H1 (cell line): ENCODE measurements at regions not wholly inside any gene's neighbourhood (a gene's known extent, or its start where the extent isn't known, plus 50 kb on each side); places are given as distances from the start of the nearest gene placed in this dataset.

ENCODE experiments used
- CTCF ChIA-PET: fragments of 300-600 bp; sonication (Branson Sonifier 250); formaldehyde crosslinking; loops from one replicate; lab custom pipeline; 2021; ENCODE audit not compliant: partially characterized antibody; lab: Charles Lee
- POLR2A ChIA-PET: fragments of 300-600 bp; sonication (Branson Sonifier 250); formaldehyde crosslinking; loops from one replicate; lab custom pipeline; 2021; ENCODE audit warnings: inconsistent platforms; ENCODE audit not compliant: partially characterized antibody; lab: Charles Lee
- DNase-seq, 2 experiments: peaks; one replicate each; pipeline versions ENCODE4 v3.0.0 to v3.0.0-alpha.2; 2010 to 2022; ENCODE audit warnings: low spot score in 2 of 2, low read depth in 1 of 2, mixed read lengths in 1 of 2
- FAIRE-seq: peaks from 2 replicates; lab custom pipeline; 2011; peaks lifted over from hg19 to GRCh38; lab: Jason Lieb, UNC
- H2AFZ ChIP-seq: 2 replicates; pipeline ENCODE4 v1.8.1; 2012; ENCODE audit warnings: low read length, inconsistent platforms
- H2AK5ac ChIP-seq: 2 replicates; pipeline ENCODE4 v1.6.1; 2013; ENCODE audit warnings: low read depth, low read length
- H2BK120ac ChIP-seq: replicated peaks from 2 replicates; pipeline ENCODE3; 2013; ENCODE audit warnings: low read depth, low read length, inconsistent platforms
- H2BK12ac ChIP-seq: 2 replicates; pipeline ENCODE4 v1.6.1; 2013; ENCODE audit warnings: low read depth, low read length
- H2BK15ac ChIP-seq: 2 replicates; pipeline ENCODE4 v1.6.1; 2013; ENCODE audit warnings: low read length
- H2BK20ac ChIP-seq: 2 replicates; pipeline ENCODE4 v1.6.1; 2013; ENCODE audit warnings: low read length
- H2BK5ac ChIP-seq: 2 replicates; pipeline ENCODE4 v1.6.1; 2013; ENCODE audit warnings: low read depth, low read length
- H3K14ac ChIP-seq: 2 replicates; pipeline ENCODE4 v1.6.1; 2013; ENCODE audit warnings: inconsistent platforms; ENCODE audit not compliant: insufficient read length
- H3K18ac ChIP-seq: 2 replicates; pipeline ENCODE4 v1.6.1; 2013; ENCODE audit warnings: low read length; ENCODE audit errors: extremely low read depth
- H3K23ac ChIP-seq: 2 replicates; pipeline ENCODE4 v1.6.1; 2013; ENCODE audit warnings: inconsistent platforms; ENCODE audit not compliant: insufficient read length
- H3K23me2 ChIP-seq: 2 replicates; pipeline ENCODE4 v1.6.1; 2013; ENCODE audit warnings: low read depth, low read length
- H3K27ac ChIP-seq: 2 replicates; pipeline ENCODE4 v1.6.1; 2011; ENCODE audit warnings: low read depth, low read length, inconsistent platforms
- H3K27me3 ChIP-seq, 4 experiments: replicated peaks in 1 of 4; 1 replicate in 1 of 4; 2 replicates in 3 of 4; pipeline versions ENCODE4 v1.6.1 to v1.8.1; 2011 to 2013; ENCODE audit warnings: low read length in 3 of 4, mild to moderate bottlenecking in 3 of 4, inconsistent platforms in 2 of 4, mixed read lengths in 2 of 4, moderate library complexity in 1 of 4; ENCODE audit not compliant: control insufficient read depth in 3 of 4, insufficient read depth in 3 of 4; ENCODE audit errors: extremely low read depth in 1 of 4
- H3K36me3 ChIP-seq, 4 experiments: 2 replicates each; pipeline versions ENCODE4 v1.6.1 to v1.8.1; 2011 to 2013; ENCODE audit warnings: mild to moderate bottlenecking in 4 of 4, low read length in 3 of 4, moderate library complexity in 2 of 4, control low read depth in 1 of 4, inconsistent platforms in 1 of 4; ENCODE audit not compliant: insufficient read depth in 4 of 4, control insufficient read depth in 2 of 4
- H3K4ac ChIP-seq: replicated peaks from 2 replicates; pipeline ENCODE3; 2013; ENCODE audit warnings: low read length, low read depth, mixed read lengths, inconsistent platforms; ENCODE audit not compliant: insufficient read length
- H3K4me1 ChIP-seq, 4 experiments: replicated peaks in 1 of 4; 1 replicate in 1 of 4; 2 replicates in 3 of 4; pipeline versions ENCODE4 v1.6.1 to v1.8.1; 2011 to 2013; ENCODE audit warnings: low read length in 3 of 4, inconsistent platforms in 2 of 4, mixed read lengths in 1 of 4; ENCODE audit not compliant: insufficient read depth in 4 of 4, control insufficient read depth in 3 of 4
- H3K4me2 ChIP-seq, 2 experiments: 2 replicates each; pipeline versions ENCODE4 v1.6.1 to v1.8.1; 2011 to 2013; ENCODE audit warnings: low read depth in 2 of 2, low read length in 2 of 2, control low read depth in 1 of 2, inconsistent platforms in 1 of 2, mild to moderate bottlenecking in 1 of 2; ENCODE audit not compliant: insufficient read depth in 1 of 2
- H3K4me3 ChIP-seq, 4 experiments: fragments of 200-600, 300-600 bp in 1 of 4; sonication (generic), shearing (Covaris generic), sonication (Bioruptor Twin) in 1 of 4; 2 replicates each; pipeline versions ENCODE4 v1.5.1 to v1.8.1; 2011 to 2016; ENCODE audit warnings: low read length in 4 of 4, low read depth in 3 of 4, control low read depth in 2 of 4, inconsistent platforms in 2 of 4, mild to moderate bottlenecking in 2 of 4, mixed read lengths in 1 of 4, moderate library complexity in 1 of 4; ENCODE audit not compliant: insufficient read depth in 2 of 4; ENCODE audit errors: extremely low read depth in 1 of 4
- H3K56ac ChIP-seq: replicated peaks from 2 replicates; pipeline ENCODE3; 2013; ENCODE audit warnings: low read depth, mild to moderate bottlenecking, mixed read lengths, low read length, inconsistent platforms; ENCODE audit not compliant: insufficient read length
- H3K79me1 ChIP-seq: 2 replicates; pipeline ENCODE4 v1.6.1; 2013; ENCODE audit warnings: low read depth, low read length, control low read depth
- H3K79me2 ChIP-seq, 2 experiments: 2 replicates each; pipeline versions ENCODE4 v1.6.1 to v1.8.1; 2012 to 2013; ENCODE audit warnings: low read length in 2 of 2, mild to moderate bottlenecking in 2 of 2, inconsistent platforms in 1 of 2; ENCODE audit not compliant: insufficient read depth in 2 of 2, control insufficient read depth in 1 of 2
- H3K9ac ChIP-seq, 4 experiments: replicated peaks in 1 of 4; 1 replicate in 1 of 4; 2 replicates in 3 of 4; pipeline versions ENCODE4 v1.6.1 to v1.8.1; 2011 to 2013; ENCODE audit warnings: low read depth in 3 of 4, low read length in 3 of 4, control low read depth in 2 of 4, mild to moderate bottlenecking in 2 of 4, moderate library complexity in 2 of 4, inconsistent platforms in 1 of 4; ENCODE audit errors: extremely low read depth in 1 of 4
- H3K9me3 ChIP-seq, 2 experiments: 2 replicates each; pipeline versions ENCODE4 v1.6.1 to v1.8.1; 2012 to 2013; ENCODE audit warnings: mild to moderate bottlenecking in 2 of 2, moderate library complexity in 2 of 2, control low read depth in 1 of 2, inconsistent platforms in 1 of 2, low read depth in 1 of 2, low read length in 1 of 2, mixed read lengths in 1 of 2; ENCODE audit not compliant: insufficient read depth in 2 of 2
- H4K20me1 ChIP-seq, 2 experiments: replicated peaks in 1 of 2; 2 replicates each; pipeline versions ENCODE3 to v1.8.1; 2011 to 2013; ENCODE audit warnings: inconsistent platforms in 2 of 2, low read length in 2 of 2, mild to moderate bottlenecking in 1 of 2; ENCODE audit not compliant: insufficient read depth in 2 of 2, control insufficient read depth in 1 of 2
- H4K5ac ChIP-seq: 2 replicates; pipeline ENCODE4 v1.6.1; 2013; ENCODE audit warnings: low read length, low read depth, mixed read lengths, inconsistent platforms; ENCODE audit not compliant: insufficient read length
- H4K8ac ChIP-seq: 2 replicates; pipeline ENCODE4 v1.8.0; 2013; ENCODE audit warnings: mild to moderate bottlenecking, moderate library complexity, low read length, inconsistent platforms; ENCODE audit not compliant: insufficient read depth; ENCODE audit errors: extremely low read depth
- H4K91ac ChIP-seq: replicated peaks from 2 replicates; pipeline ENCODE3; 2013; ENCODE audit warnings: low read length, mixed read lengths, inconsistent platforms; ENCODE audit not compliant: insufficient read length
- BACH1 ChIP-seq: IDR thresholded peaks from 2 replicates; pipeline ENCODE4 v1.6.1; 2012; ENCODE audit warnings: low read length, improper control_type of control experiment
- CBX5 ChIP-seq: fragments of 300-800, 300-1000 bp; sonication (generic); IDR thresholded peaks from 2 replicates; pipeline ENCODE4 v1.7.1; 2016; ENCODE audit warnings: antibody characterized with exemption, low read length, low read depth
- CTBP2 ChIP-seq: IDR thresholded peaks from 2 replicates; pipeline ENCODE4 v1.7.0; 2011; ENCODE audit warnings: borderline replicate concordance, mild to moderate bottlenecking, moderate library complexity, mixed read lengths, low read length; ENCODE audit not compliant: insufficient read depth, insufficient read length
- TAF7 ChIP-seq: optimal IDR thresholded peaks from 2 replicates; pipeline ENCODE3; 2011; ENCODE audit warnings: low read depth, mild to moderate bottlenecking, inconsistent platforms, low read length, moderate library complexity, borderline replicate concordance
- WGBS, 2 experiments: shearing (Covaris generic) in 1 of 2; methylation state at CpG; one replicate each; pipeline versions ENCODE4 v1.1.6 to v1.1.7; 2013 to 2015; ENCODE audit warnings: low lambda C conversion rate in 2 of 2, mixed read lengths in 2 of 2, inconsistent platforms in 1 of 2, low coverage in 1 of 2, missing lambda C conversion rate in 1 of 2; ENCODE audit not compliant: insufficient replicate concordance in 2 of 2, insufficient coverage in 1 of 2, insufficient read length in 1 of 2; ENCODE audit errors: extremely low coverage in 1 of 2, missing lambda C conversion rate in 1 of 2; 5-methylcytosine and 5-hydroxymethylcytosine counted together
- TF ChIP-seq, protein P1 (sequence below): IDR thresholded peaks from 2 replicates; pipeline ENCODE4 v1.6.1; 2012; ENCODE audit warnings: inconsistent platforms

DNA sequence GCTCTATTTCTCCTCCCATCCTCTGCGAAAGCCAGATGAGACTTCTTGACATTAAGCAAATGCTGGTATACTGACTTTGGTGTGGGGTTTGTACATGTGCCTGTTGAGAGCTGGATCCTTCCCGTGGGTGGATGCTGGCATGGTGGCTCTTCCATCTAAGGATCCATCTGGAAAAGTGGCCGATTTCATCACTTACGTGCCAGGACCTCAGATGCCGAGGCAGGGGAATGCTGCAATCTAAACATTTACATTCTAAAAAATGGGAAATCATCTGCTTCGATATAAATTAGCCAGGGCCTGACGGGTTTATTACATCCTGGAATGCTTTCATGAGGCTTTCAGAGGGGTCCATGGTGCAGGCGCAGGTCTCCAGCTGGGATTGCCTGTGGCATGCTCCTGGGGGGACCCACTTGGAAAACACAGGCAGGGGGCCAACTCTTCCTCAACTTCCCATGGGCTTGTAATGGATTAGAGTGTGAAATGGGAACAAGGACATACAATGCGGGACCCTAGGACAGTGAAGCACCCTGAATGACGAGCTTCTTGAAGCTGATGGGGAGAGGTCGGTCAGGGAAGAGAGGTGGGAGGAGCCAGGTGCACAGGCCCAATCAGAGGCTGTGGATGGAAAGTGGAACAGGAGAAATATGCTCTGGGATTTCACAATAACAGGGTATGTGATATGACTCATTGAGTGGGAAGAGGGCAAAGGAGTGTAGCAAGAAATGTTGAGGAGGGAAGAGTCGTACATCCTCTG, 105.5 kb upstream of the PITX1 start:
- 0 out of 2 replicates have a peak, but pooled peaks cover 2% of the 10 kb centered on the region for H3K23me2 ChIP-seq
- H4K20me1 ChIP-seq = no peaks in the 10 kb centered on the region
- no peak overlapping the region for H2AK5ac ChIP-seq
- no peak overlapping the region for H3K4me3 ChIP-seq
- H2BK20ac ChIP-seq = no peak overlapping the region
- no peak overlapping the region for H2BK15ac ChIP-seq
- H4K8ac ChIP-seq = no peak overlapping the region
- H4K91ac ChIP-seq = no peak overlapping the region
- no peaks in the 10 kb centered on the region for H3K36me3 ChIP-seq
- no peak overlapping the region for H3K14ac ChIP-seq
- no peak overlapping the region for H3K4ac ChIP-seq
- no peak overlapping the region for H2BK120ac ChIP-seq
- H3K23ac ChIP-seq = no peak overlapping the region
- no peak overlapping the region for H3K18ac ChIP-seq
- H3K27me3 ChIP-seq = no peaks in the 10 kb centered on the region
- H3K56ac ChIP-seq = no peak overlapping the region
- no peaks in the 10 kb centered on the region for H3K4me1 ChIP-seq
- H2AFZ ChIP-seq = no peak overlapping the region
- no peak overlapping the region for H3K9ac ChIP-seq
- ChIA-PET POLR2A (no interaction called here), CTCF (interaction anchor here (1.2 kb wide), 1 partner anchor 14 kb away, joined by 4 read pairs; no protein-coding TSS in a partner anchor)
- FAIRE-seq (no peak), DNase-seq (no peak)
- no peak overlapping the region for H2BK5ac ChIP-seq
- no peaks in the 10 kb centered on the region for H3K79me2 ChIP-seq
- H3K79me1 ChIP-seq = no peaks in the 10 kb centered on the region
- no peak overlapping the region for H4K5ac ChIP-seq
- no peaks in the 10 kb centered on the region for H3K9me3 ChIP-seq
- no peak overlapping the region for H3K4me2 ChIP-seq
- 90% methylated on average over 12 of the region's 12 CpGs; no CpG with 5 or more reads in 1 of the 2 experiments for WGBS, 2 experiments
- H2BK12ac ChIP-seq = no peak overlapping the region
- H3K27ac ChIP-seq = no peak overlapping the region
- TF ChIP-seq, protein P1, sequence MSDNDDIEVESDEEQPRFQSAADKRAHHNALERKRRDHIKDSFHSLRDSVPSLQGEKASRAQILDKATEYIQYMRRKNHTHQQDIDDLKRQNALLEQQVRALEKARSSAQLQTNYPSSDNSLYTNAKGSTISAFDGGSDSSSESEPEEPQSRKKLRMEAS = no peak
- TF ChIP-seq CTBP2 = no peak
- TF ChIP-seq TAF7 = no peak
- TF ChIP-seq CBX5 = no peak
- TF ChIP-seq BACH1 = no peak
